ENCODE measurements at regions not wholly inside any gene's neighbourhood (a gene's known extent, or its start where the extent isn't known, plus 50 kb on each side); places are given as distances from the start of the nearest gene placed in this dataset.

- H3K4me3 Mint-ChIP-seq: no peak overlapping the region
Measured at GRCh38 chr10:128877141-128877540, 589.9 kb upstream of the MGMT start.

GRCh38 chr10:128877936-128878335 lies 589.1 kb upstream of the MGMT start:
- H3K9me3 Mint-ChIP-seq: peaks cover 3 to 18% of the 10 kb centered on the region in 2 donors
- DNase-seq: no peak
- H3K4me3 Mint-ChIP-seq: no peak overlapping the region
- H3K4me1 Mint-ChIP-seq (ENCODE audit: low read depth in 2 of 2): no peaks in the 10 kb centered on the region
- H3K27ac Mint-ChIP-seq: no peak overlapping the region
- peaks cover 11 to 24% of the 10 kb centered on the region in 2 donors for H3K27me3 Mint-ChIP-seq
- no peak for ATAC-seq (replicated peaks)
- H3K36me3 Mint-ChIP-seq (ENCODE audit: insufficient read depth): no peaks in the 10 kb centered on the region

More at GRCh38 chr10:128877141-128877540, 589.9 kb upstream of the MGMT start:
- H3K9me3 Mint-ChIP-seq: peaks cover 3 to 18% of the 10 kb centered on the region in 2 donors
- H3K4me1 Mint-ChIP-seq (ENCODE audit: low read depth in 2 of 2): no peaks in the 10 kb centered on the region
- DNase-seq (no peak), ATAC-seq (replicated peaks) (no peak)
- H3K27ac Mint-ChIP-seq: no peak overlapping the region
- H3K36me3 Mint-ChIP-seq (ENCODE audit: insufficient read depth): no peaks in the 10 kb centered on the region
- H3K27me3 Mint-ChIP-seq: peaks cover 11 to 24% of the 10 kb centered on the region in 2 donors

DNA sequence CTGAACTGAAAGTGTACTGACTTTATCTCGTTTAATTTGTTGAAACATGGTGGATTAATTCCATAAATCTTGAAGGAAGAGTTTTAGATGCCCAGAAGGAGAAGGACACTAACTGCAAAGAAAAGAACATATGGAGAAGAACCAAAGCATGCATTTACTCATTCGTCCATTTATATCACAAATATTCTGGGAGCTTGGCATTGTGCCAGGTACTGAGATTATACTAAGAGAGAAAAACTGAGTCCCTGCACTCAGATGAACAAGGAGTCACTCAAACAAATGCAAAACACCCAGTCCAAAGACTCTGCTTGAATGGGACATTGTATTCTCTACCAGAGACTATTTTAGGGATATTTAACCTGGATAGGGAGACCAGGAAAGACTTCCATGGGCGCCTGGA lies 588.0 kb upstream of the MGMT start:
- no peak overlapping the region for H3K4me3 Mint-ChIP-seq
- peaks cover 11 to 24% of the 10 kb centered on the region in 2 donors for H3K27me3 Mint-ChIP-seq
- peaks cover 3 to 18% of the 10 kb centered on the region in 2 donors for H3K9me3 Mint-ChIP-seq
- H3K36me3 Mint-ChIP-seq (ENCODE audit: insufficient read depth): no peaks in the 10 kb centered on the region
- H3K27ac Mint-ChIP-seq: no peak overlapping the region
- DNase-seq (no peak), ATAC-seq (replicated peaks) (no peak)
- H3K4me1 Mint-ChIP-seq (ENCODE audit: low read depth in 2 of 2): no peaks in the 10 kb centered on the region

GRCh38 chr10:128879441-128880140 lies 587.5 kb upstream of the MGMT start:
- Mint-ChIP-seq H3K27ac (no peak overlapping the region), H3K27me3 (peaks cover 11 to 24% of the 10 kb centered on the region in 2 donors), H3K4me3 (no peak overlapping the region), H3K9me3 (peaks cover 3 to 18% of the 10 kb centered on the region in 2 donors), H3K36me3 (ENCODE audit: insufficient read depth) (no peaks in the 10 kb centered on the region), H3K4me1 (ENCODE audit: low read depth in 2 of 2) (no peaks in the 10 kb centered on the region)
- DNase-seq: no peak
- no peak for ATAC-seq (replicated peaks)

DNA sequence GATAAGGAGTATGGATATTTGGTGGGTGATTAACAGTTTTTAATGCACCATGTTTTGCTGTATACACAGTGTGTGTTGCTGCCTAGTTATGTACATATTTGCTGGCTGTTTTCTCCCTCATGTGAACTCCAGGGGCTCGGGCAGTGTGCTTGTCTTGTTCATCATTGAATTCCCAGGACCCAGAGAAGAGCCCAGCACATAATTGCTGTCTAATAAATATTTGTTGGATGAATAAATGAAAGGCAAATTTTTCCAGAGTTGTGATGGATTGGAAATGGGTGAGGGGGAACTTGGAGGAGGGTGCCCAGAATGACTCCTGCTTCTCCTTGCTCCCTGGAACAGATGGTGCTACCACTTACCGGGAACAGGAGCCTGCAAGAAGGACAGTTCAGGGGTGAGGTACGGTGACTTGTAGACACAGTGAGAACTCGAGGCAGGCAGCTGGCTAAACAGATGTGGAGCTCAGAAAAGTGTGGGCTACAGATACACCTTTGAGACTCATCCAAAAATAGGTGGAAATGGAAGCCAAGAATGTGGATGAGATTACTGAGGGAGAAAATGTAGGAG lies 586.8 kb upstream of the MGMT start:
- Mint-ChIP-seq H3K4me3 (no peak overlapping the region), H3K4me1 (ENCODE audit: low read depth in 2 of 2) (no peaks in the 10 kb centered on the region), H3K27ac (no peak overlapping the region), H3K27me3 (peaks cover 7 to 24% of the 10 kb centered on the region in 2 donors), H3K36me3 (ENCODE audit: insufficient read depth) (no peaks in the 10 kb centered on the region), H3K9me3 (peaks cover 3 to 18% of the 10 kb centered on the region in 2 donors)
- ATAC-seq (replicated peaks) (no peak), DNase-seq (no peak)

DNA sequence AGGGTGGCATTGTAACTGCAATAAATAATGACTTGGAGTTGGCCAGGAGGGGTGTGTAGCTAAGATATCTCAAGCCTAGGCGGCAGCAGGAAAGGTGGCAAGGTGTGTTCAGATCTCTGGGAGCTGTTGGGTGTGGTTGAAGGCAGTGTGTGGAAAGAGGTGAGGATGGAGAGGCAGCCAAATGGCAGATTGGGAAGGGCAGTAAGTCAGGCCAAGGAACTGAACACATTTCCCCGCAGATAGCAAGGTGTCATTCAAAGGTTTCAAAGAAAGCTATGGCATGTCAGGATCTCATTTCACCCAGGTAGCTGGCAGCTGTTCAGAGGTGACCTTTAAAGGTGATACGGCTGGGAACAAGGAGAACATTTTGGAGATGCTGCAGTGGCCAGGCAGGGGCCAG lies 586.0 kb upstream of the MGMT start:
- no peak for ATAC-seq (replicated peaks)
- peaks cover 3 to 18% of the 10 kb centered on the region in 2 donors for H3K9me3 Mint-ChIP-seq
- DNase-seq: no peak

DNA sequence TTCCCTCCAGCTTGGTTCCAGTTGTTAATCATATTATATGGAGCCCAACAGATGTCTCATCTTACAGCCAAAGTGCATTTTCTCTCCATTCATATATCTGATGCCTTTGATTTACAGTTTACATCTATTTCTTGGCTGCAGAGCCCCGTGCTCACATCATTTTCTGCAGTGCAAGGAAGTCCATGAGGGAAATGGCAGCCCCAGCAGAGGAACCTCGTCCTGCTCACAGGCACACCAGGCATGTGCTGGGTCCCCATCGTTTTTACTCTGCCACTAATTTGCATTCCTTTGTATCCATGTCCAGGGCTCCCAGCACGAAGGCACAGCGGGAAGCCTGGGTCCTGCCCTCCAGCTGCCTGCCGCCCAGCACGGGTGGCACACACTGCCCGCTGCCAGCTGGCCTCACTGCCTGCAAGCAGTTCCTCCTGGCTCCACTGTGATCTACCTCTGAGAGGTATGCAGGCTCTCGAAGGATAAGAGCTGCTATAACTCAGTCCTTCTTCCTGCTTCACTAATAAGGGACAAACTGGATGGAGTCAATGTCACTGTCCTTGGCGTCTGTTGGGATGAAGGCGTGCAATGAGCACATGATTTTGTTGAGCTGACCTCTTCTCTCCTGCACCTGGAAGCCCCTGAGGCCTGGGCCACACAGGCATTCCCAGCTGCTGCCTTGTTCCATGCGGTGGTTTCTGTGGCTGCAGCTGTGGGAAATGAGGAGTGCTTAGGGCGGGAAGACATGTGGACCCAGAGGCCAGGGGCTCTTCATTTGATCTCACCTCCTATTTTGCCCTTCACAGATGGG lies 583.6 kb upstream of the MGMT start:
- Mint-ChIP-seq H3K27me3 (peaks cover 7 to 8% of the 10 kb centered on the region in 2 donors), H3K9me3 (peaks cover 4 to 6% of the 10 kb centered on the region in 2 donors), H3K36me3 (ENCODE audit: insufficient read depth) (no peaks in the 10 kb centered on the region), H3K4me3 (no peak overlapping the region), H3K27ac (no peak overlapping the region), H3K4me1 (ENCODE audit: low read depth in 2 of 2) (no peaks in the 10 kb centered on the region)
- ATAC-seq (replicated peaks) (no peak), DNase-seq (no peak)

More for the DNA sequence above, 586.0 kb upstream of the MGMT start:
- Mint-ChIP-seq H3K27me3 (peaks cover 7 to 23% of the 10 kb centered on the region in 2 donors), H3K4me1 (ENCODE audit: low read depth in 2 of 2) (no peaks in the 10 kb centered on the region), H3K4me3 (no peak overlapping the region), H3K27ac (no peak overlapping the region), H3K36me3 (ENCODE audit: insufficient read depth) (no peaks in the 10 kb centered on the region)

DNA sequence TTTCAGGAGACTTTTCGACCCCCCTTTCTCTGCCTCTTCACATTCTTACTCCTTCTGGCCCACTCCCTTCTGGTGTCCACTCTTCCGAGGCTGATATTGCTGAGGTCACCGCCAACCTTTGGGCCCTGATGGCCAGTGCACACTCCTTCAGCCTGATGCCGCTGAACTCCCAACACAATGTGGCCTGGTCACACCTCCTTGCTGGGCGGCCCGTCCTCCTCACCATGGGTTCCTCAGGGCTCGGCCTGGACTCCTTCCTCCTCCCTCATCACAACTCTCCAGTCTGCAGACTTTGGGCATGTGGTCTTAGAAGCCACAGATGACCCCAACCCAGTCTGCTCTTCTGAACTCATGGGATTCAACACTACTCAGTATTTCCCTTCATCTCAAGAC lies 583.0 kb upstream of the MGMT start:
- H3K9me3 Mint-ChIP-seq: peaks cover 4 to 6% of the 10 kb centered on the region in 2 donors
- no peak overlapping the region for H3K4me3 Mint-ChIP-seq
- no peaks in the 10 kb centered on the region for H3K36me3 Mint-ChIP-seq (ENCODE audit: insufficient read depth)
- H3K27me3 Mint-ChIP-seq: peaks cover 5 to 7% of the 10 kb centered on the region in 2 donors
- no peak overlapping the region for H3K27ac Mint-ChIP-seq
- H3K4me1 Mint-ChIP-seq (ENCODE audit: low read depth in 2 of 2): no peaks in the 10 kb centered on the region
- ATAC-seq (replicated peaks) (no peak), DNase-seq (no peak)

DNA sequence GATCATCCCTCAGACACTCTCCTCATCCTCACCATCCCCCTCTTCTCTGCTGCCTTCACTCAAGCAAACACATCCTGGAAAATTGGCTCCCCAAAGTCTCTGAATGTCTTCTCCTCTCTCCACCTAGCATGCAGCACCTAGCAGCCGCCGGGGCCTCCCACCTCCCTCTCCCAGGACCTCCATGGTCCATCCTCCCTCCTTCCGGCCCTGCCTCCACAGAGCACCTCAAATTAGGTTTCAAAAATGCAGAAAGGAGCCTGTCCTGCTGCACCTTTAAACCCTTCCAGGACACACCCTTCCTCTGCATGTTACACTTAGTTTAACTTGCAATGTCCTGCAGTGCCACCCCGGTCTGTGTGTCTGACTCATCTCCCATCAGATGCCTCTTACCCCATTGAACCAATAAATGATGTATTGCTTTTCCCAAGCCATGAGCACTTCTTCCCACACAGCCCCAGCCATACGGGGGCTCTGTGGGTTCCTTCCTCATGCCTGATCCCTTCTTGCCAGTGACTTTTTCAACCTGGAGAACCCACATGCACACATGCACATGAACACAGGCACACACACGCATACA lies 582.5 kb upstream of the MGMT start:
- Mint-ChIP-seq H3K4me1 (ENCODE audit: low read depth in 2 of 2) (no peaks in the 10 kb centered on the region), H3K36me3 (ENCODE audit: insufficient read depth) (no peaks in the 10 kb centered on the region), H3K9me3 (peaks cover 4 to 6% of the 10 kb centered on the region in 2 donors), H3K4me3 (no peak overlapping the region), H3K27me3 (peaks cover 0 to 7% of the 10 kb centered on the region in 2 donors), H3K27ac (no peak overlapping the region)
- no peak for ATAC-seq (replicated peaks)
- no peak for DNase-seq

- H3K27me3 Mint-ChIP-seq: peaks cover 0 to 5% of the 10 kb centered on the region in 2 donors
Measured at GRCh38 chr10:128885573-128886555, 581.2 kb upstream of the MGMT start.

DNA sequence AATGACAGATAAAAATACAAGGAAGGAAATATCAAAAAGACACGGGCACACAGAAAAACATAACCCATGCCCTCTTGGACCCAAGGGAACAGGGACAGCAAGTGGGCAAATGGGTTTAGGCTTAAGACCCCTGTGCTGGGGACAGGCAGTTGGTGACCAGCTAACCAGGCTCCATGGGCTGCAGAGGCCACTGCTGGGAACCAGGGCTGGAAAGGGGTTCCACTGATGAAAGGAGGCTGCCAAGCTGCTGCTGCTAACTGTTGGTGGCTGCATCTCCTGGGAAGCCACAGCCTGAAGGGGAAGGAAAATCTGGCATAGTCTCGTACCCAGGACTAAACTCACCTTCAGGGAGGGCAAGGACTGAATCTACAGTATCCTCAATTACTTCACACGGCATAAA lies 579.2 kb upstream of the MGMT start:
- DNase-seq (no peak), ATAC-seq (replicated peaks) (no peak)
- H3K27ac Mint-ChIP-seq: no peak overlapping the region
- no peaks in the 10 kb centered on the region for H3K27me3 Mint-ChIP-seq
- H3K4me3 Mint-ChIP-seq: no peak overlapping the region
- H3K36me3 Mint-ChIP-seq (ENCODE audit: insufficient read depth): no peaks in the 10 kb centered on the region
- no peaks in the 10 kb centered on the region for H3K4me1 Mint-ChIP-seq (ENCODE audit: low read depth in 2 of 2)
- H3K9me3 Mint-ChIP-seq: peaks cover 2 to 7% of the 10 kb centered on the region in 2 donors

More at GRCh38 chr10:128885573-128886555, 581.2 kb upstream of the MGMT start:
- H3K4me3 Mint-ChIP-seq: no peak overlapping the region
- no peak for DNase-seq
- peaks cover 3 to 4% of the 10 kb centered on the region in 2 donors for H3K9me3 Mint-ChIP-seq
- no peaks in the 10 kb centered on the region for H3K36me3 Mint-ChIP-seq (ENCODE audit: insufficient read depth)
- ATAC-seq (replicated peaks): no peak
- no peak overlapping the region for H3K27ac Mint-ChIP-seq
- no peaks in the 10 kb centered on the region for H3K4me1 Mint-ChIP-seq (ENCODE audit: low read depth in 2 of 2)

DNA sequence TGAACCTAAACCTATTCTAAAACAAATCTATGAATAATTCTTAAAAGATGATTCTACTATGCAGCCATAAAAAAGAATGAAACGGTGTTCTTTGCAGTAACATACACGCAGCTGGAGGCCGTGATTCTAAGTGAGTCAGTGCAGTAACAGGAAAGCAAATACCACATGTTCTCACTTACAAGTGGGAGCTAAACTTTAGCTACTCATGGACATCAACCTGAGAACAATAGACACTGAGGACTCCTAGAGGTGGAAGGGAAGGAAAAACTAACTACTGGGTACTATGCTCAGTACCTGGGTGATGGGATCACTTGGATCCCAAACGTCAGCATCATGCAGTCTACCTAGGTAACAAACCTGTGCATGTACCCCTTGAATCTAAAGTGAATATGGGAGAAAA lies 575.0 kb upstream of the MGMT start:
- ATAC-seq (replicated peaks) (no peak), DNase-seq (no peak)
- H3K27me3 Mint-ChIP-seq: no peaks in the 10 kb centered on the region
- H3K27ac Mint-ChIP-seq: no peak overlapping the region
- no peak overlapping the region for H3K4me3 Mint-ChIP-seq
- no peaks in the 10 kb centered on the region for H3K4me1 Mint-ChIP-seq (ENCODE audit: low read depth in 2 of 2)
- peaks cover 2 to 7% of the 10 kb centered on the region in 2 donors for H3K9me3 Mint-ChIP-seq
- no peaks in the 10 kb centered on the region for H3K36me3 Mint-ChIP-seq (ENCODE audit: insufficient read depth)

All from effector memory CD8-positive, alpha-beta T cell (primary cell).